ENCODE measurements at regions not wholly inside any gene's neighbourhood (a gene's known extent, or its start where the extent isn't known, plus 50 kb on each side); places are given as distances from the start of the nearest gene placed in this dataset.

- no peak for TF ChIP-seq CTCF (IDR thresholded peaks at IDR 0.05; ENCODE audit: borderline replicate concordance, insufficient read depth, low read depth, low read length)
- H3K4me3 ChIP-seq (ENCODE audit: low read depth, low read length): no peak overlapping the region
Observed at GRCh38 chr7:41774966-41775365, 72.1 kb upstream of the INHBA start.

- TF ChIP-seq CTCF (IDR thresholded peaks at IDR 0.05; ENCODE audit: borderline replicate concordance, insufficient read depth, low read depth, low read length): no peak
- H3K4me3 ChIP-seq (ENCODE audit: low read depth, low read length): no peak overlapping the region
Observed at GRCh38 chr7:41773756-41774155, 70.9 kb upstream of the INHBA start.

GRCh38 chr7:41771717-41772116 is 68.8 kb upstream of the INHBA start:
- no peak for TF ChIP-seq CTCF (IDR thresholded peaks at IDR 0.05; ENCODE audit: borderline replicate concordance, insufficient read depth, low read depth, low read length)
- H3K4me3 ChIP-seq (ENCODE audit: low read depth, low read length): no peak overlapping the region

GRCh38 chr7:41769162-41769561 is 66.3 kb upstream of the INHBA start:
- no peak for TF ChIP-seq CTCF (IDR thresholded peaks at IDR 0.05; ENCODE audit: borderline replicate concordance, insufficient read depth, low read depth, low read length)
- no peak overlapping the region for H3K4me3 ChIP-seq (ENCODE audit: low read depth, low read length)

GRCh38 chr7:41763626-41764025 is 60.7 kb upstream of the INHBA start:
- H3K4me3 ChIP-seq (ENCODE audit: low read depth, low read length): no peak overlapping the region
- no peak for TF ChIP-seq CTCF (IDR thresholded peaks at IDR 0.05; ENCODE audit: borderline replicate concordance, insufficient read depth, low read depth, low read length)

- no peak overlapping the region for H3K4me3 ChIP-seq (ENCODE audit: low read depth, low read length)
- no peak for TF ChIP-seq CTCF (IDR thresholded peaks at IDR 0.05; ENCODE audit: borderline replicate concordance, insufficient read depth, low read depth, low read length)
Observed at GRCh38 chr7:41762641-41763040, 59.8 kb upstream of the INHBA start.

GRCh38 chr7:41760293-41760692 is 57.4 kb upstream of the INHBA start:
- no peak overlapping the region for H3K4me3 ChIP-seq (ENCODE audit: low read depth, low read length)
- no peak for TF ChIP-seq CTCF (IDR thresholded peaks at IDR 0.05; ENCODE audit: borderline replicate concordance, insufficient read depth, low read depth, low read length)

Measured in GM12875 (cell line).